ENCODE measurements at regions not wholly inside any gene's neighbourhood (a gene's known extent, or its start where the extent isn't known, plus 50 kb on each side); places are given as distances from the start of the nearest gene placed in this dataset.
A peak's percentile ranks its signal among the peaks of the same experiment; 100 is the strongest.

GRCh38 chr13:109644069-109644750 lies 142.2 kb downstream of the IRS2 start:
- DNase-seq = no peak

GRCh38 chr13:109642358-109642757 lies 144.0 kb downstream of the IRS2 start:
- no peak for DNase-seq

- no peak for DNase-seq
These were observed 149.6 kb downstream of the IRS2 start for GRCh38 chr13:109636736-109637135.

GRCh38 chr13:109631069-109631468 lies 155.3 kb downstream of the IRS2 start:
- DNase-seq = no peak

GRCh38 chr13:109630271-109630670 lies 156.1 kb downstream of the IRS2 start:
- no peak for DNase-seq

- DNase-seq = no peak
These were observed 156.6 kb downstream of the IRS2 start for GRCh38 chr13:109629737-109630136.

- no peak for DNase-seq
These were observed 158.1 kb downstream of the IRS2 start for GRCh38 chr13:109628251-109628699.

- DNase-seq = no peak
These were observed 158.7 kb downstream of the IRS2 start for GRCh38 chr13:109627649-109628048.

- no peak for DNase-seq
These were observed 159.8 kb downstream of the IRS2 start for GRCh38 chr13:109626386-109627171.

- no peak for DNase-seq
These were observed 161.2 kb downstream of the IRS2 start for GRCh38 chr13:109625156-109625555.

GRCh38 chr13:109622006-109622405 lies 164.4 kb downstream of the IRS2 start:
- no peak for DNase-seq

- no peak for DNase-seq
These were observed 170.5 kb downstream of the IRS2 start for GRCh38 chr13:109615721-109616420.

- no peak for DNase-seq
These were observed 174.3 kb downstream of the IRS2 start for GRCh38 chr13:109611912-109612691.

- peak; percentile 48 to 73 (median 66) for DNase-seq
These were observed 175.9 kb downstream of the IRS2 start for GRCh38 chr13:109610517-109610916.

- DNase-seq = no peak
These were observed 177.9 kb downstream of the IRS2 start for GRCh38 chr13:109608503-109608902.

- no peak for DNase-seq
These were observed 178.3 kb downstream of the IRS2 start for GRCh38 chr13:109608059-109608458.

- DNase-seq = no peak
These were observed 179.9 kb downstream of the IRS2 start for GRCh38 chr13:109606520-109606919.

- no peak for DNase-seq
These were observed 180.5 kb downstream of the IRS2 start for GRCh38 chr13:109605846-109606245.

- DNase-seq = no peak
These were observed 181.5 kb downstream of the IRS2 start for GRCh38 chr13:109604894-109605293.

- no peak for DNase-seq
These were observed 184.0 kb downstream of the IRS2 start for GRCh38 chr13:109602356-109602755.

- DNase-seq = no peak
These were observed 186.3 kb downstream of the IRS2 start for GRCh38 chr13:109599901-109600657.

GRCh38 chr13:109595471-109595870 lies 190.9 kb downstream of the IRS2 start:
- DNase-seq = no peak

Measured in suppressor macrophage treated with lipopolysaccharide for 1 hour (primary cell).